Thoracic aorta (tissue), 2 donors: ENCODE measurements at regions not wholly inside any gene's neighbourhood (a gene's known extent, or its start where the extent isn't known, plus 50 kb on each side); places are given as distances from the start of the nearest gene placed in this dataset.

Source experiments
- ATAC-seq: fragments of 150-250 bp; one replicate; pipeline ENCODE4 v1.8.0; 2017; ENCODE audit warnings: low read depth; ENCODE audit not compliant: insufficient number of reproducible peaks, low FRiP score
- DNase-seq: peaks from one replicate; pipeline ENCODE4 v3.0.0-alpha.2; 2020; ENCODE audit warnings: low spot score
- H3K27ac ChIP-seq, 2 donors: fragments of 200-600 bp; sonication (generic); 1 replicate in 1 of 2; 2 replicates in 1 of 2; pipeline ENCODE4 v1.5.1; 2016; ENCODE audit warnings: mild to moderate bottlenecking in 2 of 2, moderate library complexity in 2 of 2
- H3K27me3 ChIP-seq: fragments of 200-600 bp; sonication (generic); replicated peaks from 2 replicates; pipeline ENCODE4 v1.6.0; 2016; ENCODE audit warnings: mild to moderate bottlenecking; ENCODE audit not compliant: insufficient read depth
- H3K36me3 ChIP-seq: fragments of 200-600 bp; sonication (generic); one replicate; pipeline ENCODE4 v1.5.1; 2016
- H3K4me1 ChIP-seq, 2 donors: fragments of 200-600 bp; sonication (generic); 1 replicate in 1 of 2; 2 replicates in 1 of 2; pipeline versions ENCODE4 v1.5.1 to v1.6.0; 2016; ENCODE audit warnings: low read depth in 2 of 2, mild to moderate bottlenecking in 1 of 2; ENCODE audit not compliant: control insufficient read depth in 1 of 2
- H3K4me3 ChIP-seq: fragments of 200-600 bp; sonication (generic); 2 replicates; pipeline ENCODE4 v1.5.1; 2016; ENCODE audit warnings: mild to moderate bottlenecking
- H3K9me3 ChIP-seq: fragments of 200-600 bp; sonication (generic); 2 replicates; pipeline ENCODE4 v1.5.1; 2016
- TF ChIP-seq, protein P1 (sequence below): fragments of 200-600 bp; sonication (generic); IDR thresholded peaks from one replicate; pipeline ENCODE4 v1.5.1; 2019; ENCODE audit warnings: antibody characterized with exemption

DNA sequence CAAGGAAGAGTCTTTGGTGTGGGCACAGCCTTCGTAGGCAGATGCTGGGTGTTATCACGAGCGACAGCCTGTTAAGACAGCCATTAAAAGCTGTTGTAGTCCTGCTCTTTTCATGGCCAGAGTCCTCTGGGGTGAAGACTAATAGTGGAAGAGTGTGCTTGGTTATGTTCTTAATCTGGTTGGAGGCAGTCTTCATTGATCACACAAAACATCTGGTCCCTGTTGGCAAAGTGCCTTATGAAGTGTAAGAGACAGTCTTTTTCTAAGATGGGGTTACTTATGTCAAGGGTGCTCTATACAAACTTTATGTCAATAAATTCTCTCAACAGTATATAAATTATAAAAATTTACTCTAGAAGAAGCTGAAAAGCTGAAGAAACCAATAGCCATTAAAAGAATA is 280.4 kb downstream of the CAAP1 start:
- Histone ChIP-seq H3K4me3 (no peak overlapping the region), H3K27ac (no peak overlapping the region), H3K36me3 (no peaks in the 10 kb centered on the region), H3K27me3 (no peaks in the 10 kb centered on the region), H3K9me3 (no peaks in the 10 kb centered on the region), H3K4me1 (no peaks in the 10 kb centered on the region)
- TF ChIP-seq, protein P1, sequence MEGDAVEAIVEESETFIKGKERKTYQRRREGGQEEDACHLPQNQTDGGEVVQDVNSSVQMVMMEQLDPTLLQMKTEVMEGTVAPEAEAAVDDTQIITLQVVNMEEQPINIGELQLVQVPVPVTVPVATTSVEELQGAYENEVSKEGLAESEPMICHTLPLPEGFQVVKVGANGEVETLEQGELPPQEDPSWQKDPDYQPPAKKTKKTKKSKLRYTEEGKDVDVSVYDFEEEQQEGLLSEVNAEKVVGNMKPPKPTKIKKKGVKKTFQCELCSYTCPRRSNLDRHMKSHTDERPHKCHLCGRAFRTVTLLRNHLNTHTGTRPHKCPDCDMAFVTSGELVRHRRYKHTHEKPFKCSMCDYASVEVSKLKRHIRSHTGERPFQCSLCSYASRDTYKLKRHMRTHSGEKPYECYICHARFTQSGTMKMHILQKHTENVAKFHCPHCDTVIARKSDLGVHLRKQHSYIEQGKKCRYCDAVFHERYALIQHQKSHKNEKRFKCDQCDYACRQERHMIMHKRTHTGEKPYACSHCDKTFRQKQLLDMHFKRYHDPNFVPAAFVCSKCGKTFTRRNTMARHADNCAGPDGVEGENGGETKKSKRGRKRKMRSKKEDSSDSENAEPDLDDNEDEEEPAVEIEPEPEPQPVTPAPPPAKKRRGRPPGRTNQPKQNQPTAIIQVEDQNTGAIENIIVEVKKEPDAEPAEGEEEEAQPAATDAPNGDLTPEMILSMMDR, result no peak
- ATAC-seq (no peak), DNase-seq (no peak)

DNA sequence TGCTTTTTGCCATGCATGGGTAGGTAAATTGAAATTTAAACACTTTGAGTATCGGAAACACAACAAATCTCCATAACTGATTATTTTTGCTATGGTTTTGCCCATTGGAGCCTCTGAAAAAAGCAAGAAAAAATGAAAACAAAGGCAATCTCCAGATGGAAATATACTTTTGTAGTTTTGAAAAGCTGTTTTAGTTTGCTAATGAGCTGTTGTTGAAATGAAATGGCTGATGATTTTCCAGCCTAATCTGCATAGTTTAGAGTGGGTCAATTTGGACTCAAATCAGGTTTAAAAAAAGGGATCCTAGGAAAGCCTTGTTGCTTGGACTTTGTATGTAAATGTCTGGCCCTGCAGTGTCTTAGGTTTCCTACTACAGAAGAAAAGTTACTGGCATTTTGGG is 285.8 kb downstream of the CAAP1 start:
- TF ChIP-seq, protein P1, result no peak
- Histone ChIP-seq H3K4me3 (no peak overlapping the region), H3K27ac (no peak overlapping the region), H3K4me1 (no peaks in the 10 kb centered on the region), H3K36me3 (no peaks in the 10 kb centered on the region), H3K9me3 (no peaks in the 10 kb centered on the region), H3K27me3 (no peaks in the 10 kb centered on the region)
- no peak for DNase-seq
- ATAC-seq, result no peak

DNA sequence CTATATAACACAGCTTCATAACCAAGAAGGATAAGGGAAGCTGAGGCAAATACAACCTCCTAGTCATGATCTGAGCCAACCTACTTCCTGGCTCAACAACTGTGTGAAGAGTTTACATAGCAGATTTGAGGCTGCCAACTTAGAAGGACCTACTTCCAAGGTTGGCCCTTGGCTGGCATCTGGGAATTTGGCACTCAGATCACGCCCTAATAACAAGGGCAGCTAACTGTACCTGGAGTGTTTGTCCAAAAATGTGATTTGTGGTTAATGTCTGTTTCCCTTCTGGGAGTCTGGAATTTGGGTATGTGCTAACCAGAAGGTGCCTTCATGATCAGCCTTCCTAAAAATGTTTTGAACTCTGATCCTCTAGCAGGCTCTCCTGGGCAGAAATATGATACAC is 287.2 kb downstream of the CAAP1 start:
- no peaks in the 10 kb centered on the region for H3K9me3 ChIP-seq
- H3K27me3 ChIP-seq, result no peaks in the 10 kb centered on the region
- no peak for DNase-seq
- TF ChIP-seq, protein P1, result no peak
- ATAC-seq, result no peak
- no peaks in the 10 kb centered on the region for H3K36me3 ChIP-seq
- no peak overlapping the region for H3K4me3 ChIP-seq
- H3K27ac ChIP-seq, result no peak overlapping the region
- H3K4me1 ChIP-seq, result no peaks in the 10 kb centered on the region

DNA sequence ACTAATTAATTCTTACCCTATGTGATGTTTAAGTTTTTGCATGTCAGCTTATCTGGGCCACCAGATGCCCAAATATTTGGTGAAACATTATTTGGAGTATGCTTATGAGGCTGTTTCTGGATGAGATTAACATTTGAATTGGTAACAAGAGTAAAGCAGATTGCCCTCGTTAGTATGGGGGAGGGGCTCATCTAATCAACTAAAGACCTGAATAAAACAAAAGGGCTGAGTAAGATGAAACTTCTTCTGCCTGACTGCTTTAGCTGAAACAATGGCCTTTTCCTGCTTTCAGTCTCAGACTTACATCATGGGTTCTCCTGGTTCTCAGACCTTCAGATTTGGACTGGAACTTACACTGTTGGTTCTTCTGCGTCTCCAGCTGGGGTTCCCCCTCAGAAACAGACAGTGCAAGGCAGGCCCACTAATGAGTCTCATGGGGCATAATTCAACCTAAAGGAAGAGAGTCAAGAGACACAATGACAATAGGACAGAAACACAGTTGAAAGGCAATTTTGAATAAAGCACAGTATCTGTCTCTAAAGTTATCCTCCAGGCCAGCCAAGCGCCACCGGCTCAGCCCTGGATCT is 288.4 kb downstream of the CAAP1 start:
- no peaks in the 10 kb centered on the region for H3K4me1 ChIP-seq
- H3K36me3 ChIP-seq, result no peaks in the 10 kb centered on the region
- TF ChIP-seq, protein P1, result no peak
- no peaks in the 10 kb centered on the region for H3K9me3 ChIP-seq
- H3K4me3 ChIP-seq, result no peak overlapping the region
- ATAC-seq (no peak), DNase-seq (no peak)
- H3K27ac ChIP-seq, result no peak overlapping the region
- H3K27me3 ChIP-seq, result no peaks in the 10 kb centered on the region

DNA sequence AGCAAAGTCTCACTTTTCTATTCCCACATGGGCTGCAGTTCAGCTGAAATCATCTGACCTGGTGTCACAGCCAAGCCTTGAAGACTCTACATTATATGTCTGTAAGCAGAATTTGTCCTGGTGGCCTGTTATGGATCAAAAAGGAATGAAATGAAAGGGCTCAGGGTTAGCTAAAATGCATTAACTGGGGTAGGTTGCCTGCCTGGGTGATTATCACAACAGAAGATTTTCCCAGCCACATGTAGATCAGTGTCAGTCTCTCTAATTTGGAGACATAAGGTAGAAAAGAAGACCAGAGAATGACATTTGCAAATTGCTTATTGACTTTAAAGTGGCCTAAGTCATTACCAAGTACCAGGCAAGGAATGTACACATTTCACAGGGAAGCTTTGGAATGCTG is 289.0 kb downstream of the CAAP1 start:
- Histone ChIP-seq H3K27ac (no peak overlapping the region), H3K36me3 (no peaks in the 10 kb centered on the region), H3K9me3 (no peaks in the 10 kb centered on the region), H3K4me1 (no peaks in the 10 kb centered on the region), H3K27me3 (no peaks in the 10 kb centered on the region), H3K4me3 (no peak overlapping the region)
- DNase-seq (no peak), ATAC-seq (no peak)
- TF ChIP-seq, protein P1, result no peak
